NCI-H2171 (cell line): ENCODE measurements at regions not wholly inside any gene's neighbourhood (a gene's known extent, or its start where the extent isn't known, plus 50 kb on each side); places are given as distances from the start of the nearest gene placed in this dataset.

ENCODE experiments used
- DNase-seq: peaks from one replicate; lab custom pipeline; 2025; lab: John Stamatoyannopoulos, UW

DNA sequence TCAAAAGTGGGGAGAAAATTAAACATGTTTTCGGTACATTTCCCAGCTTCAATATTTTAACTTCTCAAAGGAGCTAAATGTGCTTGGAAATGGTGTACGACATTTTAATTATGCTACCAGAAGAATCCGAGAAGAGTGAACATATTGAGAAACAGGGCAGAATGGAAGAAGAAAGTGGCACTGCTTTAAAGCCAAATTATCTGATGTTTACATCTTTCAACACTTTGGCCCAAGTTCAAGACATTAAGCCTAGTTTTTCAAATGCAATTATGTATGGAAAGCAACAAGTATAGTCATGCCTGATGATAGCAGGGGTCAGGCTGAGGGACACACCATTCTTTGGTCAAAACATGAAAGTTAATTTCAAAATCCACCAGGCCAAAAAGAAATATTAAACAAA, 577.9 kb upstream of the ZFP42 start:
- DNase-seq: no peak

DNA sequence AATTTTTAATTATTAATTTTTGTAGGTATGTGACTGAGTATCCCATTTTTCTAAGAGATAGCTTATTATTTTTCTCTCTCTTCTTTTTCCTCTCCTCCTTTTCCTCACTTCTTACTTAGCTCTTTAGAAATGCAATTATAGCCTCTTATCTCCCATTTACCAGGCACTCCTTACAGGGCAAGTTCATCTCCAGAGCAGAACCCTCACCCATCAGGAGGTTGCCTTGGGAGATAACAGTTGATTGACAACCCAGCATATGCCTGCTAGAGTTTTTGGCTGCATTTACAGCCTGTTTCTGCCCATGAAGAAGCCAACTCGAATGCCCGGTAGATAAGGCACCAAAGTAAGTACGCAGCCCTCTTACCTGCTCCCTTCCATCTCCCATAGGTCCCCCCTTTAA, 572.9 kb upstream of the ZFP42 start:
- DNase-seq: no peak

DNA sequence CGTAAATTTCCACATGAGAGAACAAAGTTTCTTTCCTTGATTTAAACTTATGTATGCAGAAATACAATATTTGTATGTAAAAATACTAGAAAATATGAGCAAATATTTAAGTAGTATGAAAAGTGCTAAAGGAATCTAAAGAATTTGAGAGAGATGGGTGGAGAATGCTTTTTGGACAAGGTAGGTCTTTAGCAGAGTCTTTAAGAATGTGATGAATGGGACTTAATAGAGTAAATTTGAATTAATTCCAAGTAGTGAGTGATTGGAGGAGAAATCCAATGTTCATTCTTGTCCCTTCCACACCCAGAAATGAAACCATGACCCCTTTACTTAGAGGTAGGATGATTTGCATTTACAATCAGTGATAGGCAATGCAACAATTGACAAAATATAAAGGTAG, 570.9 kb upstream of the ZFP42 start:
- no peak for DNase-seq

DNA sequence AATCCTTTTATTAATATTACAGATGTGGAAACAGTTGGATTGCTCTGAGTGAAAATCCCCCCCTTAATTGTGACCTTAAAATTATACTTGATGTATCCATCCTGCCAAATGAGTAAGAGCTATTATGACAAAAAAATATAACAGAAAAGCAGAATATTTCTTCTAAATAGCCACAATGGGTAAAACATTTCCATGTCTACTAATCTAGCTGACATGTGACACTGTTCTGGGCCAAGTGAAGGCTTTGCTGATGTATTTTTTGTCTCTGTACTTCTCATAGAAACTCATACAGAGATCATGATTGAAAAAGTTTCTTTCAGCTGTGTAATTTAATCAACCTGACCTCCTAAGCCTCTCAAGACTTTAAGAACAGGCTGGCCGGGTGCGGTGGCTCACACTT, 569.1 kb upstream of the ZFP42 start:
- DNase-seq: no peak

DNA sequence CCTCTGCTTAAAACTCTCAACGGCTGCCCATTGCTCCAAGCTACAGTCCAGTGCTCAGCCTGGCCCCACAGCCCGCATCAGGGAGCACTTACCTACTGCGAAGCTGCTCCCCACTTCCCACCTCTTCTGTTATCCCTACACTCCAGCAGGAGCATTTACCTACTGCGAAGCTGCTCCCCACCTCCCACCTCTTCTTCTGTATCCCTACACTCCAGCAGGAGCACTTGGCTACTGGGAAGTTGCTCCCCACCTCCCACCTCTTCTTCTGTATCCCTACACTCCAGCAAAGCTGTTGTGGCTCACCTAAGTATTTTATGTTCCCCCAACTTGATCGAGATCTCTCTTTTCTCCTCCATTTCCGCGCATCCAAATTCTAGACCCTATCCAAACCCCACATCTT, 563.3 kb upstream of the ZFP42 start:
- no peak for DNase-seq

DNA sequence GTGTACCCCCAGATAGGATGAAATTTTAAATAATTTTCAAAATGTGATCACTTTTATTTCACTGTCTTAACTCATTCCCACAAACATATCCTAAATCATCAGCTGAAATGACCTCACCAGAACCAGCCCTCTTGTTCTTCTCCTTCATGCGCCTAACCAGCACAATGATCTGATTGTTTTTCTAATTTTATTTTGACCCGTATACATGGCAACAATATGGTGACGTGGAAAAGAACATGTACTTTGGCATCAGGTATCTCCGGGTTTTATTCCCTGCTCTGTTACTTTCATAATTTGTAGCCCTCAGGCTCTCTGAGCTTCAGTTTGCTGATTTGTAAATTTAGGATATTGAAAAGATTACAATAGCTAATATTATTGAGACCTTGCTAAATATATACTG, 562.4 kb upstream of the ZFP42 start:
- no peak for DNase-seq

DNA sequence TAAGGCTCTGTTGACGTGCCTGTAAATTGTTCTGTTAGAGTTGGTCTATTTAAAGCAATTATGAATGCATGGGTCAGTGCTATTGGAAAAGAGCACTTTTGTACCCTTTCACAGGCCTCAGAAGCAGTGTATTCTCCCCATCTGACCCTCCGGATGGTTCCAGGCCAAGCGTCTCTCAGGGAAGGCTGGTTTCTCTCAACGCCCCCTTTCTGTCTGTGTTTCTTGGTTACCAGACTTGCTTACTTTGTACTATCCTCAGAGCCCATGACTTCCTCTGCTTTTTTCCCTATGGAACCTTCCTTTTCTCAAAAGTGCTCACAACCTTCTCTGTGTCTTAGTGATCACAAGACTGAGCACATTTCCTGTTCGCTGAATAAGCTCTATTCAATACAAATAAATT, 559.3 kb upstream of the ZFP42 start:
- DNase-seq: no peak

GRCh38 chr4:187444061-187444460, 551.5 kb upstream of the ZFP42 start:
- no peak for DNase-seq

GRCh38 chr4:187449702-187450101, 545.9 kb upstream of the ZFP42 start:
- DNase-seq: no peak

- no peak for DNase-seq
Observed at GRCh38 chr4:187451776-187452175, 543.8 kb upstream of the ZFP42 start.

GRCh38 chr4:187460016-187460415, 535.6 kb upstream of the ZFP42 start:
- no peak for DNase-seq

DNA sequence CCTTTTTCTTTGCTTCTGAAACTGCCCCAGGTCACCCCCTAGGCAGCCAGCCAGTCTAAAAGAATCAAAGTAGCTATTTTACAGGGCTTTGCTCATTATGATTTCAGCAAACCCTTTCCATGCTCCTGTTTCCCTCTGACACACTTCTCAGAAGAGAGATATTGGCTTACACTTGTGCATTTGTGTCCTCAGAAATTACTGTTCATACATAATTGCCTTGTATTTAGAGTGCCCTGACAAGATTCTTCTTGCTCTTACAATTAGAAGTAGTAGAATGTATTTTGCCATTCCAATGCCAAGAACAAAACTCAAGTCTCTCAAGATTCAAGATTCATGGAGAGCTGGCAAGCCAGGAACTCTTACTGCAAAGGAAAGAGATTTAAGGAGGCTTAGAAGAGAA, 531.0 kb upstream of the ZFP42 start:
- no peak for DNase-seq

DNA sequence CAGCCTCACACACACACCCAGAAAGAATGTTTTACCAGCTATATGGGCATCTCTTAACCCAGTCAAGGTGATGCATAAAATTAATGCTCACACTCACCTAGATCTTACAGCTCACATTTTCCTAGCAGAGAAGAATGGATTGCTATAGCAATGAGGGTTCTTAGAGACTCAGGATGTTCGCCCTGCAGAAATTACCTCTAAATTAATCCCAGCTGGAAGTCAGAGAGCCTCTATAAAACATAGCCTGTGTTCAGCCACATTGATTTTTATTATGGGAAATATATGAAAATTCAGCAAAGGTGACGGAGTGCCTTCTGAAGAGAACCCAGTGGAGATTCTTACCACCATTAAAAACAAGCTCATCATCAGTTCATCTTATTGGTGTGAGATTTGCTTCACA, 528.3 kb upstream of the ZFP42 start:
- DNase-seq: no peak

- no peak for DNase-seq
Observed at GRCh38 chr4:187469627-187470026, 525.9 kb upstream of the ZFP42 start.

DNA sequence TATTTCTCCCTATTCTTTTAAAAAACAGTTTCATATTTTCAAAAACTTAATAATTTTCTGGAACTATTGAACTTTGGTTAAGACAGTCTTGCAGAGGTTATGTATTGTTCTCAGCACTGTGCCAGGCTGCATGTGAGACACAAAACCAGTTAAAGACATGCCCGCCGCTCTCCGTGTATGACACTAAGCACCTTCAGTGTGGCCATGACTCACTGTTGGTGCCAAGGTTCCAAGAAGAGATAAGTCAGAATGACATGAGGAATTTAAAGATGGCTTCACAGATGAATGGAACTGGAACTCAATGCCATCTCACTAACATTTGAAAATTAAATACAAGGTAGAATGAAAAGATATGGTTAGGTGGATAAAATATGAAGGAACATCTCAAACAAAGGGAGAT, 525.5 kb upstream of the ZFP42 start:
- no peak for DNase-seq

- DNase-seq: no peak
Observed at GRCh38 chr4:187474238-187474637, 521.3 kb upstream of the ZFP42 start.

DNA sequence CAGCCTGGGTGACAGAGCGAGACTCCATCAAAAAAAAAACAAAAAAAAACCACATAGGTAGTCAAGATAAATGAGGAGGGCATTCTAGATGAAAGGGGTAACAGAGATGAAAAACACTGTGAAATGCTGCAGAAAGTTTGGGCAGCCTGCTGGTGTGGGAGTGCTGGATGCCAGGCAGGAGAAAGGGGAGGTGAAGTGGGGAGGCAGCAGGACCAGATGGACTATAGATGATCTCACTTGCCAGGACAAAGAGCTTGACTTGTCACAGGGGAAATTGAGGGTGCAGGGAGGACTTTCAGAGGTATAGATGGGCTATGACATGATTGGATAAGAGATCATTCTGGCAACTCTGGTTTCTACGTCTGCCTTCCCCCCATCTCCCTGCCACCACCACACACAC, 519.7 kb upstream of the ZFP42 start:
- no peak for DNase-seq

GRCh38 chr4:187477224-187477623, 518.3 kb upstream of the ZFP42 start:
- no peak for DNase-seq

GRCh38 chr4:187478292-187479140, 517.1 kb upstream of the ZFP42 start:
- DNase-seq: no peak

GRCh38 chr4:187479511-187479910, 516.1 kb upstream of the ZFP42 start:
- no peak for DNase-seq

- no peak for DNase-seq
Observed at GRCh38 chr4:187480146-187481145, 515.1 kb upstream of the ZFP42 start.

DNA sequence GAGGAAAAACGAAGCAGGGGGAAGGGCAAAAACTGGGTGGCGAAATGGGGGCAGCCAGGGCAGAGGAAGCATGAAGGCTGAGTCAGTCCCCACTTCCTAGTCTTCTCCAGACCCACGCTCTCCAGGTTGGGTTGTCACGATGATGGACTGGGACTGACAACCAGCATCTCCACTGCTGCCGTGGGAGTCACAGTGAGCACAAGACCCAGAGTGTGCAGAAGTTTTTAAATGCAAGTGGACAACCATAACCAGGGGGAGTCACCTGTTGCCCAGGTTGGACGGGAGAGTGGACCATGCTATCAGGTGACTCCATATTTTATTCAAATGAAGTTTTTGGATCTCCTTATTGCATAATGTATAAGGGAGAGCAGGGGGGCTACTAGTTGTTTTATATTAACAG, 511.4 kb upstream of the ZFP42 start:
- no peak for DNase-seq

DNA sequence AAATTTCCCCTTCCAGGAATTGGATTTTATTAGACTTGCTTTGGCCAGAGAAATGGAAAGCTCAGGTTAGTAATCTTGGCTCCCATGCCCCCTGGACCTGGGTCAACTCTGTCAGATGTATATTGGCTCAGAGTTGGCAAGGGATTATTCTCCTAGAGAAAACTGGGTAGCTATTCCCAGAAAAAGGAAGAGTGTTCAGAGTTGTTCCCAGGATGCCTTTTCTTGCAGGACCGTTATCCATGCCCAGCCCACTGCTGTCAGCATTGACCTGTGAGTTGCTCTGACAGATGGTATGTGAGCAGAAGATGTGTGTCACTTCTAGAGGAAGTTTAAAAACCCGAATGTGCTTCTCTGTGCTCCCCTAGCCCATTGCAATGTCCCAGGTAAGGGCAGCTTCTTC, 509.9 kb upstream of the ZFP42 start:
- DNase-seq: no peak
